Astrocyte (in vitro differentiated cells and primary cell): ENCODE measurements at regions not wholly inside any gene's neighbourhood (a gene's known extent, or its start where the extent isn't known, plus 50 kb on each side); places are given as distances from the start of the nearest gene placed in this dataset.

Experiments used
- DNase-seq: peaks from one replicate; pipeline ENCODE4 v3.0.0-alpha.2; 2010; ENCODE audit warnings: low read depth
- FAIRE-seq: peaks from 2 replicates; lab custom pipeline; 2011; peaks lifted over from hg19 to GRCh38; lab: Jason Lieb, UNC
- H2AFZ ChIP-seq: 2 replicates; pipeline ENCODE4 v1.6.0; 2012; ENCODE audit warnings: low read depth, low read length, inconsistent platforms
- H3K27ac ChIP-seq: 2 replicates; pipeline ENCODE4 v1.5.1; 2011; ENCODE audit warnings: low read depth, low read length, inconsistent platforms
- H3K27me3 ChIP-seq: 2 replicates; pipeline ENCODE4 v1.6.0; 2011; ENCODE audit warnings: low read length, inconsistent platforms; ENCODE audit not compliant: insufficient read depth
- H3K36me3 ChIP-seq: 2 replicates; pipeline ENCODE4 v1.5.1; 2011; ENCODE audit warnings: low read length, inconsistent platforms; ENCODE audit not compliant: insufficient read depth
- H3K4me1 ChIP-seq: 2 replicates; pipeline ENCODE4 v1.5.1; 2011; ENCODE audit warnings: low read length, inconsistent platforms; ENCODE audit not compliant: insufficient read depth
- H3K4me2 ChIP-seq: 2 replicates; pipeline ENCODE4 v1.6.0; 2012; ENCODE audit warnings: low read length, inconsistent platforms
- H3K4me3 ChIP-seq: 2 replicates; pipeline ENCODE4 v1.5.1; 2011; ENCODE audit warnings: low read depth, mild to moderate bottlenecking, low read length, inconsistent platforms; ENCODE audit not compliant: insufficient read depth
- H3K79me2 ChIP-seq: 2 replicates; pipeline ENCODE4 v1.6.0; 2012; ENCODE audit warnings: mild to moderate bottlenecking, low read length, inconsistent platforms; ENCODE audit not compliant: insufficient read depth
- H3K9ac ChIP-seq: 2 replicates; pipeline ENCODE4 v1.6.0; 2012; ENCODE audit warnings: mild to moderate bottlenecking, low read length, inconsistent platforms
- H3K9me3 ChIP-seq: 2 replicates; pipeline ENCODE4 v1.5.1; 2012; ENCODE audit warnings: low read depth, mild to moderate bottlenecking, low read length, inconsistent platforms; ENCODE audit not compliant: insufficient read depth
- H4K20me1 ChIP-seq: 2 replicates; pipeline ENCODE4 v1.6.0; 2012; ENCODE audit warnings: low read length, inconsistent platforms; ENCODE audit not compliant: insufficient read depth
- H3K27ac Mint-ChIP-seq: one replicate; pipeline ENCODE4 v1.8.0; 2021; ENCODE audit warnings: mild to moderate bottlenecking, mixed read lengths; ENCODE audit not compliant: unreplicated experiment
- H3K27me3 Mint-ChIP-seq: one replicate; pipeline ENCODE4 v1.8.0; 2021; ENCODE audit warnings: low read depth, mixed read lengths; ENCODE audit not compliant: unreplicated experiment
- H3K36me3 Mint-ChIP-seq: one replicate; pipeline ENCODE4 v1.8.0; 2021; ENCODE audit warnings: low read depth, mixed read lengths; ENCODE audit not compliant: unreplicated experiment
- H3K4me1 Mint-ChIP-seq: one replicate; pipeline ENCODE4 v1.8.0; 2021; ENCODE audit warnings: low read depth, mixed read lengths; ENCODE audit not compliant: unreplicated experiment
- H3K4me3 Mint-ChIP-seq: one replicate; pipeline ENCODE4 v1.8.0; 2021; ENCODE audit warnings: mild to moderate bottlenecking, moderate library complexity, mixed read lengths; ENCODE audit not compliant: unreplicated experiment
- H3K9me3 Mint-ChIP-seq: one replicate; pipeline ENCODE4 v1.8.0; 2021; ENCODE audit warnings: mild to moderate bottlenecking, mixed read lengths; ENCODE audit not compliant: unreplicated experiment
- CTCF ChIP-seq: IDR thresholded peaks from 2 replicates; pipeline ENCODE4 v1.5.1; 2011; ENCODE audit warnings: low read depth, mild to moderate bottlenecking, inconsistent platforms, low read length, moderate library complexity; ENCODE audit not compliant: insufficient read depth
- EZH2 ChIP-seq: IDR thresholded peaks from 2 replicates; pipeline ENCODE4 v1.6.1; 2012; ENCODE audit warnings: mild to moderate bottlenecking, low read length, inconsistent platforms; ENCODE audit not compliant: insufficient read depth

- H3K9me3 ChIP-seq, result no peaks in the 10 kb centered on the region
- H3K27ac Mint-ChIP-seq, result no peak overlapping the region
- no peak for DNase-seq
- peaks cover 4% of the 10 kb centered on the region for H3K4me1 Mint-ChIP-seq
- H3K36me3 Mint-ChIP-seq, result no peaks in the 10 kb centered on the region
- no peak overlapping the region for H3K4me3 Mint-ChIP-seq
- no peaks in the 10 kb centered on the region for H4K20me1 ChIP-seq
- peaks cover 8% of the 10 kb centered on the region for H3K27me3 Mint-ChIP-seq
- H3K27me3 ChIP-seq, result no peaks in the 10 kb centered on the region
- H3K4me2 ChIP-seq, result no peak overlapping the region
- no peak overlapping the region for H3K4me3 ChIP-seq
- H3K9ac ChIP-seq, result no peak overlapping the region
- H3K36me3 ChIP-seq, result no peaks in the 10 kb centered on the region
- no peak overlapping the region for H3K27ac ChIP-seq
- H2AFZ ChIP-seq, result no peak overlapping the region
- no peaks in the 10 kb centered on the region for H3K79me2 ChIP-seq
- H3K9me3 Mint-ChIP-seq, result peaks cover 9% of the 10 kb centered on the region
- no peaks in the 10 kb centered on the region for H3K4me1 ChIP-seq
- no peak for FAIRE-seq
- TF ChIP-seq CTCF (no peak), EZH2 (no peak)
These were observed 153.0 kb upstream of the SMAD3 start for GRCh38 chr15:66912441-66912840.

GRCh38 chr15:66917904-66918448 is 147.4 kb upstream of the SMAD3 start:
- Histone ChIP-seq H3K27me3 (no peaks in the 10 kb centered on the region), H2AFZ (no peak overlapping the region), H3K9me3 (peaks cover 5% of the 10 kb centered on the region), H3K27ac (no peak overlapping the region), H3K9ac (no peak overlapping the region), H3K4me3 (no peak overlapping the region), H3K79me2 (no peaks in the 10 kb centered on the region), H3K4me2 (no peak overlapping the region), H3K4me1 (no peaks in the 10 kb centered on the region), H4K20me1 (no peaks in the 10 kb centered on the region), H3K36me3 (no peaks in the 10 kb centered on the region)
- no peak overlapping the region for H3K4me3 Mint-ChIP-seq
- no peaks in the 10 kb centered on the region for H3K36me3 Mint-ChIP-seq
- no peak for FAIRE-seq
- H3K9me3 Mint-ChIP-seq, result peaks cover 20% of the 10 kb centered on the region
- H3K4me1 Mint-ChIP-seq, result peaks cover 6% of the 10 kb centered on the region
- DNase-seq, result no peak
- TF ChIP-seq EZH2 (no peak), CTCF (no peak)
- peaks cover 4% of the 10 kb centered on the region for H3K27me3 Mint-ChIP-seq
- H3K27ac Mint-ChIP-seq, result no peak overlapping the region

- FAIRE-seq, result no peak
- no peak for TF ChIP-seq EZH2
- no peak for TF ChIP-seq CTCF
- H3K27ac ChIP-seq, result no peak overlapping the region
- no peaks in the 10 kb centered on the region for H3K79me2 ChIP-seq
- H3K27me3 Mint-ChIP-seq, result peaks cover 4% of the 10 kb centered on the region
- H4K20me1 ChIP-seq, result no peaks in the 10 kb centered on the region
- H3K36me3 ChIP-seq, result no peaks in the 10 kb centered on the region
- no peaks in the 10 kb centered on the region for H3K36me3 Mint-ChIP-seq
- no peaks in the 10 kb centered on the region for H3K27me3 ChIP-seq
- H3K4me2 ChIP-seq, result no peak overlapping the region
- peaks cover 6% of the 10 kb centered on the region for H3K4me1 Mint-ChIP-seq
- no peak overlapping the region for H3K27ac Mint-ChIP-seq
- peaks cover 5% of the 10 kb centered on the region for H3K9me3 ChIP-seq
- peaks cover 31% of the 10 kb centered on the region for H3K9me3 Mint-ChIP-seq
- H3K4me1 ChIP-seq, result no peaks in the 10 kb centered on the region
- H3K9ac ChIP-seq, result no peak overlapping the region
- H2AFZ ChIP-seq, result no peak overlapping the region
- H3K4me3 Mint-ChIP-seq, result no peak overlapping the region
- DNase-seq, result no peak
- no peak overlapping the region for H3K4me3 ChIP-seq
These were observed 146.0 kb upstream of the SMAD3 start for GRCh38 chr15:66919421-66919820.
